NOMO-1 (cell line): ENCODE measurements at regions not wholly inside any gene's neighbourhood (a gene's known extent, or its start where the extent isn't known, plus 50 kb on each side); places are given as distances from the start of the nearest gene placed in this dataset.

ENCODE experiments used
- DNase-seq, 2 experiments: peaks; one replicate each; lab custom pipeline; 2025; ENCODE audit not compliant: unreplicated experiment in 2 of 2; lab: John Stamatoyannopoulos, UW

GRCh38 chr3:181855825-181856224 lies 144.1 kb downstream of the SOX2 start:
- DNase-seq: no peak

GRCh38 chr3:181859518-181859917 lies 147.8 kb downstream of the SOX2 start:
- no peak for DNase-seq

GRCh38 chr3:181860235-181860634 lies 148.5 kb downstream of the SOX2 start:
- DNase-seq: no peak

GRCh38 chr3:181862502-181862901 lies 150.8 kb downstream of the SOX2 start:
- DNase-seq: no peak

GRCh38 chr3:181868576-181869082 lies 156.9 kb downstream of the SOX2 start:
- DNase-seq: no peak

GRCh38 chr3:181872887-181873286 lies 161.2 kb downstream of the SOX2 start:
- no peak for DNase-seq

- no peak for DNase-seq
Measured at GRCh38 chr3:181879926-181880325, 168.2 kb downstream of the SOX2 start.

- no peak for DNase-seq
Measured at GRCh38 chr3:181880331-181880730, 168.6 kb downstream of the SOX2 start.

- no peak for DNase-seq
Measured at GRCh38 chr3:181881749-181882148, 170.0 kb downstream of the SOX2 start.

- DNase-seq: no peak
Measured at GRCh38 chr3:181885868-181886630, 174.3 kb downstream of the SOX2 start.

- DNase-seq: no peak
Measured at GRCh38 chr3:181886676-181887075, 175.0 kb downstream of the SOX2 start.

- DNase-seq: no peak
Measured at GRCh38 chr3:181887685-181888084, 176.0 kb downstream of the SOX2 start.

- DNase-seq: no peak
Measured at GRCh38 chr3:181888234-181888633, 176.5 kb downstream of the SOX2 start.

- DNase-seq: no peak
Measured at GRCh38 chr3:181892848-181893247, 181.1 kb downstream of the SOX2 start.

GRCh38 chr3:181896605-181897004 lies 184.9 kb downstream of the SOX2 start:
- DNase-seq: no peak

GRCh38 chr3:181899702-181900101 lies 188.0 kb downstream of the SOX2 start:
- no peak for DNase-seq

- DNase-seq: no peak
Measured at GRCh38 chr3:181901626-181902025, 189.9 kb downstream of the SOX2 start.

- DNase-seq: no peak
Measured at GRCh38 chr3:181906338-181906737, 194.6 kb downstream of the SOX2 start.

GRCh38 chr3:181909241-181909640 lies 197.5 kb downstream of the SOX2 start:
- no peak for DNase-seq

- no peak for DNase-seq
Measured at GRCh38 chr3:181912384-181912783, 200.7 kb downstream of the SOX2 start.

- DNase-seq: no peak
Measured at GRCh38 chr3:181913254-181913653, 201.5 kb downstream of the SOX2 start.

GRCh38 chr3:181915551-181915950 lies 203.8 kb downstream of the SOX2 start:
- DNase-seq: no peak

GRCh38 chr3:181916013-181916412 lies 204.3 kb downstream of the SOX2 start:
- no peak for DNase-seq
